AG09309 (cell line): ENCODE measurements at regions not wholly inside any gene's neighbourhood (a gene's known extent, or its start where the extent isn't known, plus 50 kb on each side); places are given as distances from the start of the nearest gene placed in this dataset.
A peak's percentile ranks its signal among the peaks of the same experiment; 100 is the strongest.
"Not testable (repeated sequence)": the region's sequence is repeated elsewhere in the genome, so short reads cannot be mapped to it uniquely, and the experiment has no call there.

Source experiments
- DNase-seq: peaks from one replicate; pipeline ENCODE4 v3.0.0-alpha.2; 2010; ENCODE audit warnings: low read depth
- H3K4me3 ChIP-seq: 2 replicates; pipeline ENCODE4 v1.5.1; 2011; ENCODE audit warnings: mild to moderate bottlenecking, low read depth, low read length, moderate library complexity; ENCODE audit not compliant: control insufficient read depth
- TF ChIP-seq, protein P1 (sequence below): IDR thresholded peaks from 2 replicates; pipeline ENCODE4 v1.5.1; 2011; ENCODE audit warnings: mild to moderate bottlenecking, low read depth, low read length, inconsistent platforms; ENCODE audit not compliant: insufficient read depth, control insufficient read depth; ENCODE audit errors: missing control alignments

GRCh38 chr6:121884620-121885019, 449.2 kb downstream of the GJA1 start:
- DNase-seq = no peak
- TF ChIP-seq, protein P1, sequence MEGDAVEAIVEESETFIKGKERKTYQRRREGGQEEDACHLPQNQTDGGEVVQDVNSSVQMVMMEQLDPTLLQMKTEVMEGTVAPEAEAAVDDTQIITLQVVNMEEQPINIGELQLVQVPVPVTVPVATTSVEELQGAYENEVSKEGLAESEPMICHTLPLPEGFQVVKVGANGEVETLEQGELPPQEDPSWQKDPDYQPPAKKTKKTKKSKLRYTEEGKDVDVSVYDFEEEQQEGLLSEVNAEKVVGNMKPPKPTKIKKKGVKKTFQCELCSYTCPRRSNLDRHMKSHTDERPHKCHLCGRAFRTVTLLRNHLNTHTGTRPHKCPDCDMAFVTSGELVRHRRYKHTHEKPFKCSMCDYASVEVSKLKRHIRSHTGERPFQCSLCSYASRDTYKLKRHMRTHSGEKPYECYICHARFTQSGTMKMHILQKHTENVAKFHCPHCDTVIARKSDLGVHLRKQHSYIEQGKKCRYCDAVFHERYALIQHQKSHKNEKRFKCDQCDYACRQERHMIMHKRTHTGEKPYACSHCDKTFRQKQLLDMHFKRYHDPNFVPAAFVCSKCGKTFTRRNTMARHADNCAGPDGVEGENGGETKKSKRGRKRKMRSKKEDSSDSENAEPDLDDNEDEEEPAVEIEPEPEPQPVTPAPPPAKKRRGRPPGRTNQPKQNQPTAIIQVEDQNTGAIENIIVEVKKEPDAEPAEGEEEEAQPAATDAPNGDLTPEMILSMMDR = no peak
- H3K4me3 ChIP-seq = no peak overlapping the region

DNA sequence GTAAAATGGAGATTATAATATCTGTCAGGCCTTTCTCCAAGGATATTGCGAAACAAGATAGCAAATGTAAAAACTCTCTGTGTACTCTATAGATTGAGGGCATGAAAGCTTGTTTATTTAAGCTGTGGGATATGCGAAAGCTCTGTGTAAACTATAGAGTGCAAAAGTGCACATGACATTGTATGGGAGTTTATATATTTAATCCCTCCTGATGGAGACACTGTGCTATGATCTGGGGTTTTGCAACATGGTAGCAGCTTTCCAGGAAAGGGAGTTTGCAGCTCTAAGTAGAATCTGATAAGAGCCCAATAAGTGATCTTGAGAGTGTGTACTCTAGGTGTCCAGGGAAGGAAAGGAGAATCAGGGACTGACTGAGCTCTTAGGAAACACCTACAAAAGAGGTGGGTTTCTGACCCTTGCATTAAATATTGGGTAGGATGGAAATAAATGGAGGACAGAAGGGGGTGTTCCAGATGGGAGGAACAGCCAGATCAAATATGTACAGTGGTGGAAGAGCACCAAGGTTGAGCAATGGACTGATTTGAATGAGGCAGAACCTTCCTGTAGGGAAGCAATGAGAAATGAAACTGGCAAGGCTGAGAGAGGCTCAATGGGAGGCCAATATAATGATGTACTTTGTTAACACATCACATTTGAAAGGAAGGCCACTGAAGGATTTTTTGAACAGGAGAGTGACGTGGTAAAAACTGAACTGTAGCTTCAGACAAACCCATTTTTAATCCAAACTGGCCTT, 450.1 kb downstream of the GJA1 start:
- DNase-seq = no peak
- no peak overlapping the region for H3K4me3 ChIP-seq
- TF ChIP-seq, protein P1 = no peak

DNA sequence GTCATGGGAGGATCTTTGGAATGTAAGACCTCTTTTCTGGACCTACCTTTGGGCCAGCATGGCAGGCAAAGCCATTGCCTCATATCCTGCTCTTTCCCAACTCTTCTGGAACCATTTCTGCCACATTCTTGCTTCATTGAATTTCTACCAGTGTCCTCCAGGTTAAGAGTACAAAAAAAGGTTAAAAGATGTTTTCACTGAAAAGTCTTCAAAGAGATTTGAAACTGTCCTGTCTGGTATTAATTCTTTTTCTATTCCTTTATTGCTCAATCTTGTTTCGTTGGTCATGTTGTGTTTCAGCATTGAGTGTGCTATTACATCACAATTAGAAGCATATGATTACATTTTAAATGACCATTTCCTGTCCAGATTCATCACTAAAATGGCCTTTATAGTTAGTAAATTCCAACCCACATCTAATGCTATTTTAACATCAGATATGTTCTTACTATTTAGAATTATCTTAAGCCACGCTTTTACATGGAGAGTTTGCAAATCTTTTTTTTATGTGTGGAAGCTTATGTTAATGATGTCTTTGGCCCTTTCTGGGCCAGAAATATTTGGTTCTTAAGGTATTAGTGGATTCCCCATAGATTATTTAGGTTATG, 450.9 kb downstream of the GJA1 start:
- no peak overlapping the region for H3K4me3 ChIP-seq
- DNase-seq = peak; percentile 68
- TF ChIP-seq, protein P1 = no peak

DNA sequence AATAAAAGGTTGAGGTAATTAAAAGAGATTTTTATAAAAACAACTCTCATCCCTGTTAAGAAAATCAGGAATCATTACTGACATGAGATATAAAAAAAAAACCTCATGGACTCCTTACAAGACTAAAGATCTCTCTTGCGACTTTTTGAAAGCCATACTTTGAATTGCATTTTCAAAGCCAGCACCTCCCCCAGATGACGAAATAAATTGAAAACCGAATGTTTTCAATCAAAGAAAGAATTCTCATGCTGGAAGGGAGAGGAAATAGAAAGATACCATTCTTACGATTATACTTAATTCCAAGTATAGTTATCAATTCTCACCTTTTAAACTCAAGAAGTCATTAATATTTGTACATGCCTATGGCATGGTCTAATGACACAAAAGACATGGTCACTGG, 452.3 kb downstream of the GJA1 start:
- TF ChIP-seq, protein P1 = no peak
- no peak overlapping the region for H3K4me3 ChIP-seq
- no peak for DNase-seq

- H3K4me3 ChIP-seq = no peak overlapping the region
- TF ChIP-seq, protein P1 = no peak
- DNase-seq = no peak
Observed at GRCh38 chr6:121890307-121890910, 455.0 kb downstream of the GJA1 start.

DNA sequence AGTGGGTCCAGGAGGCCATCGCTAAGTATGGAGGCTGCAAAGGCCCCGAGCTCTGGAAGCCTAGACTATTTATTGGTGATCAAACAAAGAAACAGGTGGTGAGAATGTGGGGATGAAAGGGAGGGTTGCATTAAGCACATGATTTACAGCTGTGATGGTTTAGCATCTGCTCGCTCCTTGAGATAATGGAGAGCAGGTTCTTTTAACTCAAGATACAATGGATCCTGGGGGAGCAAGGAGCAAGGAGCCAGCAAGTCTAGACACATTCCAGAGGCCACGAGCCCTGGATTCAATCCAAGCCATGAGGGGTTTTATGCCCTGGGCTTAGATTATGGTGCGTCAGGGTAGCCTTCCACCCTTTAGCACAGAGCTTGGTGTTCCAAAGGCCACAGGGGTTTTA, 460.3 kb downstream of the GJA1 start:
- DNase-seq = not testable (repeated sequence)

GRCh38 chr6:121896363-121896762, 460.9 kb downstream of the GJA1 start:
- H3K4me3 ChIP-seq = no peak overlapping the region
- DNase-seq = no peak
- TF ChIP-seq, protein P1 = no peak

More for the DNA sequence above, 460.3 kb downstream of the GJA1 start:
- H3K4me3 ChIP-seq = not testable (repeated sequence)
